Smooth muscle cell (in vitro differentiated cells): ENCODE measurements at regions not wholly inside any gene's neighbourhood (a gene's known extent, or its start where the extent isn't known, plus 50 kb on each side); places are given as distances from the start of the nearest gene placed in this dataset.

Experiments
- DNase-seq: peaks from one replicate; lab custom pipeline; 2025; ENCODE audit not compliant: unreplicated experiment; lab: John Stamatoyannopoulos, UW
- H2AFZ ChIP-seq: fragments of 200-600 bp; sonication (generic); 2 replicates; pipeline ENCODE4 v1.6.0; 2016; ENCODE audit warnings: antibody characterized with exemption, low read depth, mild to moderate bottlenecking
- H3F3A ChIP-seq: fragments of 200-600 bp; sonication (generic); 2 replicates; pipeline ENCODE4 v1.6.0; 2017; ENCODE audit warnings: antibody characterized with exemption, low read depth
- H3K27ac ChIP-seq: fragments of 200-600 bp; sonication (generic); 2 replicates; pipeline ENCODE4 v1.5.1; 2016; ENCODE audit warnings: low read depth, mild to moderate bottlenecking
- H3K27me3 ChIP-seq: fragments of 200-600 bp; sonication (generic); 2 replicates; pipeline ENCODE4 v1.6.1; 2016; ENCODE audit warnings: low read depth, mild to moderate bottlenecking
- H3K36me3 ChIP-seq: fragments of 200-600 bp; sonication (generic); 2 replicates; pipeline ENCODE4 v1.5.1; 2016; ENCODE audit warnings: low read depth
- H3K4me1 ChIP-seq: fragments of 200-600 bp; sonication (generic); 2 replicates; pipeline ENCODE4 v1.5.1; 2016; ENCODE audit warnings: low read depth
- H3K4me2 ChIP-seq: fragments of 200-600 bp; sonication (generic); 2 replicates; pipeline ENCODE4 v1.6.0; 2016; ENCODE audit warnings: mild to moderate bottlenecking
- H3K4me3 ChIP-seq: fragments of 200-600 bp; sonication (generic); 2 replicates; pipeline ENCODE4 v1.5.1; 2016; ENCODE audit warnings: mild to moderate bottlenecking
- H3K79me2 ChIP-seq: fragments of 200-600 bp; sonication (generic); 2 replicates; pipeline ENCODE4 v1.6.0; 2016; ENCODE audit warnings: low read depth, mild to moderate bottlenecking
- H3K9ac ChIP-seq: fragments of 200-600 bp; sonication (generic); 2 replicates; pipeline ENCODE4 v1.6.0; 2016; ENCODE audit warnings: low read depth
- H3K9me3 ChIP-seq: fragments of 200-600 bp; sonication (generic); replicated peaks from 2 replicates; pipeline ENCODE4 v1.5.1; 2016; ENCODE audit warnings: low read depth
- H4K20me1 ChIP-seq: fragments of 200-600 bp; sonication (generic); 2 replicates; pipeline ENCODE4 v1.6.0; 2016; ENCODE audit warnings: low read depth
- WGBS: methylation state at CpG from one replicate; pipeline ENCODE4 v1.1.7; 2016; ENCODE audit warnings: low lambda C conversion rate; 5-methylcytosine and 5-hydroxymethylcytosine counted together
- TF ChIP-seq, protein P1 (sequence below): fragments of 200-600 bp; sonication (generic); IDR thresholded peaks from 2 replicates; pipeline ENCODE4 v1.5.1; 2017; ENCODE audit warnings: borderline replicate concordance, mild to moderate bottlenecking, antibody characterized with exemption; ENCODE audit not compliant: insufficient read depth, poor library complexity, severe bottlenecking

DNA sequence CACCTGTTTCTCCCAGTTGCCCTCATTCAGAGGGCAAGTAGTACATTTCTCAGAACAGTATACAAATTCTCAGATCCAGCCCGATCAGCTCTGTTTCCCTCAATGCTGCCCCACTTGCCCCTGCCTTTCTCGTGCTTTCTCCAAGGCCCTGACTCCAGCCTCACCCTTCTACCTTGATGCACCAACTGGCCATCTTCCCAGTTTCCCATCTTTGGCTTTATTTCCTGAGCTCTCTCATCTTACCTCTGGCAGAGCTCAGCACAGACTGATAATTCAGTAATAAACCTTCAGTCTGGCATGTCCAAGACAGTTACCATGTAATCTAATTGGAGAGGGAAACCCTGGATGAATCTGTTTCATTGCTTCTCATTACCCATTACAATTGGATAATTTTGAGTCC lies 184.5 kb upstream of the ISX start:
- Histone ChIP-seq H4K20me1 (no peaks in the 10 kb centered on the region), H3K9me3 (no peaks in the 10 kb centered on the region), H3K9ac (no peak overlapping the region), H3K4me3 (no peak overlapping the region), H3K4me1 (no peaks in the 10 kb centered on the region), H3K36me3 (no peaks in the 10 kb centered on the region), H2AFZ (no peak overlapping the region), H3K27me3 (no peaks in the 10 kb centered on the region), H3K4me2 (no peak overlapping the region), H3K27ac (no peak overlapping the region), H3F3A (no peaks in the 10 kb centered on the region), H3K79me2 (no peaks in the 10 kb centered on the region)
- DNase-seq: no peak
- TF ChIP-seq, protein P1, sequence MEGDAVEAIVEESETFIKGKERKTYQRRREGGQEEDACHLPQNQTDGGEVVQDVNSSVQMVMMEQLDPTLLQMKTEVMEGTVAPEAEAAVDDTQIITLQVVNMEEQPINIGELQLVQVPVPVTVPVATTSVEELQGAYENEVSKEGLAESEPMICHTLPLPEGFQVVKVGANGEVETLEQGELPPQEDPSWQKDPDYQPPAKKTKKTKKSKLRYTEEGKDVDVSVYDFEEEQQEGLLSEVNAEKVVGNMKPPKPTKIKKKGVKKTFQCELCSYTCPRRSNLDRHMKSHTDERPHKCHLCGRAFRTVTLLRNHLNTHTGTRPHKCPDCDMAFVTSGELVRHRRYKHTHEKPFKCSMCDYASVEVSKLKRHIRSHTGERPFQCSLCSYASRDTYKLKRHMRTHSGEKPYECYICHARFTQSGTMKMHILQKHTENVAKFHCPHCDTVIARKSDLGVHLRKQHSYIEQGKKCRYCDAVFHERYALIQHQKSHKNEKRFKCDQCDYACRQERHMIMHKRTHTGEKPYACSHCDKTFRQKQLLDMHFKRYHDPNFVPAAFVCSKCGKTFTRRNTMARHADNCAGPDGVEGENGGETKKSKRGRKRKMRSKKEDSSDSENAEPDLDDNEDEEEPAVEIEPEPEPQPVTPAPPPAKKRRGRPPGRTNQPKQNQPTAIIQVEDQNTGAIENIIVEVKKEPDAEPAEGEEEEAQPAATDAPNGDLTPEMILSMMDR: no peak
- WGBS: 91% methylated on average over 2 of the region's 2 CpGs

DNA sequence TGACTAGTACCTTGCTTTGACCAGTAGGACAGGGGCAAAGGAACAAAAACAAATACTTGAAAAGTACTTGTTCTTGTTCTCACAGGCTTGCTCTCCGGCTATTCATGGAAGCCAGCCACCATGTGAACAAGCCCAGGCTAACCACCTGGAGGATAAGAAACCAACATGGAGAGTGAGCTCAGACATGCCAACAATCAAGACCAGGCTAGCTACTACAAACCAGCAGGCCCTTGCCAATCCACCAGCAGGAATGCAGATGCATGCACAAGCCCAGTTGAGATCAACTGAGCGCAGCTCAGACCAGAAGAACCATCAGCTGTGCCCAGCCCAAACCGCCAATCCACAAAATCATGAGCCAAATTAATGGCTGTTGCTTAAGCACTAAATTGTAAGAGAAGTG lies 180.1 kb upstream of the ISX start:
- Histone ChIP-seq H3K4me2 (no peak overlapping the region), H3K79me2 (no peaks in the 10 kb centered on the region), H4K20me1 (no peaks in the 10 kb centered on the region), H3K9me3 (no peaks in the 10 kb centered on the region), H3K27me3 (no peaks in the 10 kb centered on the region), H2AFZ (no peak overlapping the region), H3K9ac (no peak overlapping the region), H3K27ac (no peak overlapping the region), H3F3A (no peaks in the 10 kb centered on the region), H3K4me1 (no peaks in the 10 kb centered on the region), H3K4me3 (no peak overlapping the region), H3K36me3 (no peaks in the 10 kb centered on the region)
- no peak for DNase-seq
- WGBS: 96% methylated on average over 3 of the region's 3 CpGs
- TF ChIP-seq, protein P1: no peak

DNA sequence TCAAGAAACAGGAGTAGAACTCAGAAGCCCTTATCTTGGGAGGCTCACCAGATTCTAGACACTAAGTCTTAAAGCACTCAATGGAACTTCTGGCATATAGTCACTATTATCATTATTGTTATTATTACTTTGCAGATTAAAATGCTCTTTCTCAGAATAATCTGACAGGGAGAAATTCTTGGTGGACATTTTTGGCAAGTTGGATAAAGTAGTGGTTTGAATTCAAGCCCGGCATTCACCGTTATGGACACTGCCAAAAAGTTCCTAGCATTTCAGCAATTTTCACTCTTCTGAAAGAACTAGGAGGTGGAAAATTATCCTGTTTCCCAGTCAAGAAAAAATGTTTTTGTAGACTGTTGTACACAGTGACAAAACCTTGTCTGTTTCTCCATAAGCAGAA lies 179.6 kb upstream of the ISX start:
- no peak for DNase-seq
- Histone ChIP-seq H3K9ac (no peak overlapping the region), H3K4me1 (no peaks in the 10 kb centered on the region), H3K9me3 (no peaks in the 10 kb centered on the region), H3K27ac (no peak overlapping the region), H3K36me3 (no peaks in the 10 kb centered on the region), H3F3A (no peaks in the 10 kb centered on the region), H3K4me2 (no peak overlapping the region), H3K4me3 (no peak overlapping the region), H4K20me1 (no peaks in the 10 kb centered on the region), H3K27me3 (no peaks in the 10 kb centered on the region), H2AFZ (no peak overlapping the region), H3K79me2 (no peaks in the 10 kb centered on the region)
- TF ChIP-seq, protein P1: no peak
- 98% methylated on average over 2 of the region's 2 CpGs for WGBS

DNA sequence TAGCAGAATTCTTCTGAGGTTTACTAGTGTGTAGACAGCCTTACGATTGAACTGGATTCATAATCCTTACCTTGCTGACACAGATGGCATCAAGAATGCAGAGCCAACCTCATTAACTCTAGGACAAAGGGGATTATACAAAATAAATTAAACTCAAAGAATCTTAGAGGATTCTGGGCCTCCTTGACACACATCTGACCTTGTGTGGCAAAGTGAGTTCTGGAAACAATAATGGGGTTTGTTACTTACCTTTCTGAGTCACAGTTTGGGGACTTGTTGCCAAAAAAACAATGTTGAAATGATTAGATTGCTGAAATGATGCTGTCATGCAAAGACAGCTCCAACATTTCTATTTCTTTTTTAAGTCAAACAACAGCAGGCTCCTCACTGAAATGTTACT lies 179.1 kb upstream of the ISX start:
- DNase-seq: no peak
- Histone ChIP-seq H3K79me2 (no peaks in the 10 kb centered on the region), H3K36me3 (no peaks in the 10 kb centered on the region), H4K20me1 (no peaks in the 10 kb centered on the region), H3K27me3 (no peaks in the 10 kb centered on the region), H3K27ac (no peak overlapping the region), H3F3A (no peaks in the 10 kb centered on the region), H3K9me3 (no peaks in the 10 kb centered on the region), H3K4me1 (no peaks in the 10 kb centered on the region), H3K4me2 (no peak overlapping the region), H3K4me3 (no peak overlapping the region), H3K9ac (no peak overlapping the region), H2AFZ (no peak overlapping the region)
- 89% methylated on average over 1 of the region's 1 CpG for WGBS
- TF ChIP-seq, protein P1: no peak
